ENCODE measurements at regions not wholly inside any gene's neighbourhood (a gene's known extent, or its start where the extent isn't known, plus 50 kb on each side); places are given as distances from the start of the nearest gene placed in this dataset.
"Not testable (repeated sequence)": the region's sequence is repeated elsewhere in the genome, so short reads cannot be mapped to it uniquely, and the experiment has no call there.

DNA sequence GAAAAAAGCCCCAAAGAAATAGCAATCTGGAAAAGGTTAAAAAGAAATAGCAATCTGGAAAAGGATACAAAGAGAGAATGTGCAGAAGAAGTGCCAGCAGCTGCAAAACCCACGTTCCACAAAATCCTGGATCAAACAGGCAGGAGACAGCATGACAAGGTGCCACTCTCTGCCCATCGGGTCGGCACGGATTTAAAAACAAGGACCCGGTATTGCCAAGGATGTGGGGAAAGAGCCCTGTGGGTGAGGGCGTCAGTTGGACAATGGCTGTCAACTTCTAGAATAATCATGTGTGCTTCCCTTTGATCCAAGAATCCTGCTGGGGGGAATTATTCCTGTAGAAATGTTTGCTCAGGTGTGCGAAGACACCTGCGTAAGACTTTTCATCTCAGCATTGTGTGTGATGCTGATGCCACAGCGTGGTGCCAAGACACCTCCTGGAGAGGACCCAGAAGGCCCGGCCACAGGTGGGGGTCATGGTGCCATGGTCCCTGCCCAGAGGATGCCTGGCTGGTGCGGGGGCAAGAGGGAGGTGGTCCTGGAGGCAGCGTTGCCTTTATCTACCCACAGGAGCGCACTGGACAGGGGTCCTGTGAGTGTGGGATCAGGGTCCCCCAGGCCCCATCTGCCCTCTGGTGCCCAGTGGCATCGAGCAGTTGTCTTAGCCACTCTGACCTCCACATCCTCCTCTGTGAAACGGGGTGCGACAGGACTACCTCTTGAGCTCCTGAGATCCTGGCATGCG is 100.3 kb downstream of the TNFRSF13B start:
- H3K4me3 ChIP-seq (ENCODE audit: low read length); DNase-seq (ENCODE audit: low read depth, low spot score): not testable (repeated sequence)

DNA sequence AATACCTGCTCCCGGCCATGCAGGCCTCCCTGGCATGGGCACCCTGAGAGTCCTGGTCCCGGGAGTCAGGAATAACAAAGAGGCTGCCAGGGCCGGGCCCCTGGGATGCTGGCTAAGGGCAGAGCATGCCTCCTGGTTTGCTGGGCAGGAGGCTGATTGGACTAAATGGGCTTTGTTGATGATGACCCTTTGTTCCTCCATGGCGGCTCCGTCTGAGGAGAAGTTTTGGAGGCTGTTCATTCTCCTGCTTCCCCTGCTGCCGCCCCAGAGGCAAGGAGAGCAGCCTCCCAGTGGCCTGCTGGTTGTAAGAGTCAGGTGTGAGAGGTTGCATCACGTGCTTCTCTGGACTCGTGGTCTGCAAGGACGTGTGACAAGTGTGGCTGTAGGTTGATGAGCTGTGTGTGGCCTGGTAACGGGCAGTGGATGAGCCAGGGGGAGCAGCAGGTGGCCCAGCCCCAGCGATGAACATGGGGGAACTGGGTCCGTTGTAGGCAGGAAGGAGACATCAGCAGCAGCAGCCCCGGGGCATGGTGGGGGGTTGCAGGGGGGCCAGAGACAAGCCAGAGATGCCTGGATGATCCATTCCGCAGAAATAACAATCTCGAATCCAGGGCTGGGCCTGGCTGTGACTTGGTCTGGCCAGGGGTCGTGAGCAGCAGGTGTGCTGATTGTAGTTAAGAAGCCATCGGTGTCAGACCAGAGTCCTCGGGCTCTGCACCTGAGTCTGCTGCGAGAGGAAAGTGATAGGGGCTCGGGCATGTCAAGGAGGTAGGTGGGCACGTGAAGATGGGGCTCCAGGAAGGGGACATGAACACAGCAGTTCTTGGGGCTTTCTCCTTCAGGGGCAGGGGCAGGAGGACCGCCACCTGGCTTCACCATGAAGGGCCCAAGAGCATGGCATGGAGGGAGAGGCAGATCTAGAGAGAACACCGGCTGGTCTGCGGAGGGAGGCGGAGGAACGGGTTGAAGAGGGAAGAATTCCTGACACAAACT is 101.4 kb downstream of the TNFRSF13B start:
- no peak for DNase-seq (ENCODE audit: low read depth, low spot score)
- no peak overlapping the region for H3K4me3 ChIP-seq (ENCODE audit: low read length)

DNA sequence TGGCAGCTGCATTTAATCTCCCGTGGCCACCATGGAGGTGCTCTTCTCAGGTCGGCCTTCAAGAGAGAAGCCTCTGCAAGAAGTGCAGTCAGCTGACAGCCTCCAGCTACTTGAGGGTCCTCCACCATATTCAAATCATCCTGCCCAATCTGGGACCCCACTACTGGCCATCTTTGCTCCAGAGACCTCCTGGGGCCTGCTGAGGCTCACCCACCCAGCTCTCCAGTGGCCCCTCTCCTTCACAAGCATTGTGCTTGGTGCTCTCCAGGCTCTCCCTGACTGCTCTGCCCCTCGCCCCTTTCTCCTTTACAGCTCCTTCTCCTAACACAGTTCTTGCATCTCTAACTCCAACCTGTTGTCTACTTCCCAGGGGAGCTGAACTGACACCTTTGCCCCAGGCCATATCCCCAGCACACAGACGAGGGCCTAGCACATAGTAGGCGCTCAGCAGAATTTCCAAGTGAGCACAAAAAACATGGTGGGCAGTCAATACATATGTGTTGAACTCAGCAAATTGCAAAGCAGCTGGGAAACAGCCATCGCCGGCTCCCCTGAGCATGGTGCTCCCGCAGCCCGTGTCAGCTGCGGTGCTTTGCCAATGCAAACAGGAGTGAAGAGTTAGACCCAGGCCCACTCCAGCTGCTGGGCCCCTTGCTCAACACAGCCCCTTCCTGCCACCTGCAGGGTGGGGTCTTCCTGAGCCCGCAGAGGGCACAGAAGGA is 102.2 kb downstream of the TNFRSF13B start:
- not testable (repeated sequence) for DNase-seq (ENCODE audit: low read depth, low spot score); H3K4me3 ChIP-seq (ENCODE audit: low read length)

DNA sequence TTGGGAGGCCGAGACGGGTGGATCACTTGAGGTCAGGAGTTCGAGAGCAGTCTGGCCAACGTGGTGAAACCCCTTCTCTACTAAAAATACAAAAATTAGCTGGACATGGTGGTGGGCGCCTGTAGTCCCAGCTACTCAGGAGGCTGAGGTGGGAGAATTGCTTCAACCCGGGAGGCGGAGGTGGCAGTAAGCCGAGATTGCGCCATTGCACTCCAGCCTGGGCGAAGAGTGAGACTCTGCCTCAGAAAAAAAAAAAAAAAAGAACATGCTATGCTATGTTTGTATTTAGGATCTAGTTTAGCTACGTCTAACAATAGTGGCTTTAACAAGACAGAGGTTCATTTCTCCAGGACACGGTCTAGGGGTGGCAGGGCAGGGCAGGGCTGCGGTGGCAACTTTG is 103.3 kb downstream of the TNFRSF13B start:
- not testable (repeated sequence) for H3K4me3 ChIP-seq (ENCODE audit: low read length); DNase-seq (ENCODE audit: low read depth, low spot score)

DNA sequence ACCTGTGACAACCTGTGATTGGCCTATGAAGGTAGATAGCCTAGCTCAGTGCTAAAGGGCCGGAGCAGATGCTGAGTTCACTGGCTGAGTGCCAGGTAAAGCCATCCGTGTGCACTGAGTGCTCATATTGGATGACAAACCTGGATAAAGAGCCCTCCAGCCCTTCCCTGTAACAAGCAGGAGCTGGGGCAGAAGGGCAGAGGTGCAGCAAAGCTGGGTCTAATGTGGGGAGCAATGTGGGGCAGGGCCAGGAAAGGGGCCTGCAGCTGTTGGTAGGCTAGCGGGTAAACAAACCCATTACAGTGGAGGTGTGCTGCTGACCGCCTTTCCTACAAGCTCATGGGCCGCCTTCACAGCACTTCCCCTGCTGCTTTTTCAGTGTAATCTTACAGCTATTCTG is 104.4 kb downstream of the TNFRSF13B start:
- H3K4me3 ChIP-seq (ENCODE audit: low read length); DNase-seq (ENCODE audit: low read depth, low spot score): not testable (repeated sequence)

DNA sequence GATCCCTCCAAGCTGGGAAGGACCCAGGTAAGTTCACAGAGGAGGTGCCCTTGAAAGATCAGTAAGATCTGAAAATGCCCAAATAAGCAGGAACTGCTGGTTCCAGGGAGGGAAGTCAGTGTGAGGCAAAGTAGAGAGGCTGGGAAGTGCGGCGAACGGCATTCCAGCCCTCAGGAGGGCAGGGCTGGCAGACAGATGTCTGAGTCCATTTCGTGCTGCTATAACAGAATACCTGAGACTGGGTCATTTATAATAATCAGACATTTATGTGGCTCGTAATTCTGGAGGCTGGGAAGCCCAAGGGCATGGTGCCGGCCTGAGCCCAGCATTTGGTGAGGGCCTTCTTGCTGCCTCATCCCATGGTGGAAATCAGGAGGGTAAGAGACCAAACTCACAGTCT is 105.1 kb downstream of the TNFRSF13B start:
- DNase-seq (ENCODE audit: low read depth, low spot score); H3K4me3 ChIP-seq (ENCODE audit: low read length): not testable (repeated sequence)

DNA sequence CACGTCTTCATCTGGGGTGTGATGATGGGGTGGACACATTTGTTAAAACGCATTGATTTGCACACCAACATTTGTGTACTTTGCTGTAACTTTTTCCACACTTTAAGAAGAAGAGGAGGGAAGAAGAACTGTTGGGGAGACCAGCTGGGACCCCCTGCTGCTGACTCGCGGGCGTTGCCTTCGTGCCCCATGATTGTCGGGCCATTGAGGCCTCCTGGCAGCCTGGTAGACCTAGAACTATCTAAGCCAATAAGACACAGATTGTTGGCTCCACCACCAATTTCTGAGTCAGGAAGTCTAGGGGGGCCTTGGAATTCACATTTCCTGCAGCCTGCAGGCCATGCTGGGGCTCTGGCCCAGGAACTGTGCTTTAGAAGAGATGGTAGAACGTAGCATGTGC is 105.5 kb downstream of the TNFRSF13B start:
- DNase-seq (ENCODE audit: low read depth, low spot score), result no peak
- no peak overlapping the region for H3K4me3 ChIP-seq (ENCODE audit: low read length)

DNA sequence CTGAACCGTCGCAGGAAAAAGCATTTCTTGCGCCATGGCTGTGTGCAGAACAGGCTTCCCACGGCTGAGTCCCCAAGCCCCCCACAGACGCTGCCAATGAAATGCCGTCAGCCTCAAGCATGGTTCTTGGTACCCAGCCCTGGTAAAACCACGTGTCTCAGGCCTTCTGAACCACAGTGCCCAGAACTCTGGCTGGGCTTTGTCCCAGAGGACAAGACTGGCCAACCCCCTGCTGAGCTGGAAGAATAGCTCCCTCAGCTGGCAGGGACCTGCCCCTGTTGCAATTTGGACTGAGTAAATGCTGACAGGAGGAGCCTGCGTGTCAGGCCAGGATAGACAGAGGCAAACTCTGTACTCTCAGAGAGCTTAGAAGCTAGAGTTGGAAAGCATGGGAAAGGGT is 106.2 kb downstream of the TNFRSF13B start:
- H3K4me3 ChIP-seq (ENCODE audit: low read length); DNase-seq (ENCODE audit: low read depth, low spot score): not testable (repeated sequence)

DNA sequence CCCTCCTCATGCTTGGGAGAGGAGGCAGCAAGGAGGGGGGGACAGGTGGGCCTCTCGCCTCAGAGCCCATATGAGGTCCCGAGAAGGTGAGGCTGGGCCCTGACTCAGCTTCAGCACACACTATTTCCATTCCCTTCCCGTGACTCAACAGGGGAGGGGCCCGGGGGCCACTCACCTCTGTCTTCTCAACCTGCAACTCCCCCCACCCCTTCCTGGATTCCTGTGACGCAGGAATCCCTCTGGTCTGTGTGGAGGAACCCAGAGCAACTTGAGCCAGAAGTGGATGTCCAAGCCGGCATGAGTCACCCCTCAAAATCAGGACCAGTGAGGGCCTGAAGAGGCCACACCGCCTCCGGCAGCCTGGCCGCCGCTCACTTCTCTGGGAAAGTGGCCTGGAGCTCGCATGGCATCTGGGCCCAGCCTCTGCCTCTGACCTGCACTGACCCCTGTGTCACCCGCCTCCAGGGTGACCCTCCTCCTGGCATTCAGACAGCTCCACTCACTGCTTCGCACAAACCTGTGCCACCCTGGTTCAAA is 106.8 kb downstream of the TNFRSF13B start:
- not testable (repeated sequence) for H3K4me3 ChIP-seq (ENCODE audit: low read length); DNase-seq (ENCODE audit: low read depth, low spot score)

DNA sequence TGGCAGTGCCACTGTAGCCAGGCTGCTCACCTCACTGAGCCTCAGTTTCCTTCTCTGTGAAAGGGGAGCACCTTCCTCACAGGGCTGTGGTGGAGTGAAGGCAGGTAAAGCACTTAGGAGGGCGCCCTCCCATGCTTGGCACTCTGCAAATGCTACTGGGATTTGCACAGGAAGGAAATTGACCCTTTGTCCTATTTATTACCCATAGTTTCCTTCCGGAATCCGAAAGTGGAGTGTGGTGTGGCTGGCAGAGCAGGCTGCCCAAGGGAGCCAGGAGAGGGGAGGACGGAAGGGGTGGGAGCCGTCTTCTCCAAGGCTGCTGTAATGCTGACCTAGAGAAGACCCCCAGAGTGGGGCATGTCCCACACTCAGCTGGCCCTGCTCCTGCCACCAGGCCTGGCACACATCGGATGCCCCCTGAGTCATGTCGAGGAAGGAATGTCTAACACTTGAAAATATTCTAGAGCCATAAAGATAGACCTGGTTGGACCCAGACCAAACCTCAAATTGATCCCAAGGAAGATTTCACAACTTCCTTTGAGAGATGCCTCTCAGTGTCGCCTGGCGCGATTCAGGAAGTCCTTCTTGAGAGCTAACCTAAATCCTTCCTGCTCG is 107.3 kb downstream of the TNFRSF13B start:
- not testable (repeated sequence) for H3K4me3 ChIP-seq (ENCODE audit: low read length); DNase-seq (ENCODE audit: low read depth, low spot score)

DNA sequence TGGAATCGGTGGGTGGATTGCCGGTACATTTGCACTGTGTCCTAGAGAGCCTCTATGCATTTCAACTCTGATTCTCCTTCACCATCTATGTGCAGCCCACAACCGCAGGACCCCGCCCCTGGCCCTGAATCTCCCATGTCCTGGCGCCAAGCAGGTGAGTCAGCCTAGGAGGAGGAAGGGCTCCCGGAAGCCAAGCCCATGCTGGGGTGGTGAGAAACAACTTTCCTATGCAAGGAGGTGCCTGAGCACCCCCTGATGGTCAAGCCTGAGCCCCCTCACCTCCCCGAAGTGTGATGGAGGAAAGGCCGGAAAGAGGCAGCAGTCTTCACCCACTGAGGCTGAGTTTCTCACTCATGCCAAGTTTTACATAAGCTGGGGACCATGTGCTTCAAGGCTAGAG is 110.8 kb downstream of the TNFRSF13B start:
- not testable (repeated sequence) for DNase-seq (ENCODE audit: low read depth, low spot score); H3K4me3 ChIP-seq (ENCODE audit: low read length)

DNA sequence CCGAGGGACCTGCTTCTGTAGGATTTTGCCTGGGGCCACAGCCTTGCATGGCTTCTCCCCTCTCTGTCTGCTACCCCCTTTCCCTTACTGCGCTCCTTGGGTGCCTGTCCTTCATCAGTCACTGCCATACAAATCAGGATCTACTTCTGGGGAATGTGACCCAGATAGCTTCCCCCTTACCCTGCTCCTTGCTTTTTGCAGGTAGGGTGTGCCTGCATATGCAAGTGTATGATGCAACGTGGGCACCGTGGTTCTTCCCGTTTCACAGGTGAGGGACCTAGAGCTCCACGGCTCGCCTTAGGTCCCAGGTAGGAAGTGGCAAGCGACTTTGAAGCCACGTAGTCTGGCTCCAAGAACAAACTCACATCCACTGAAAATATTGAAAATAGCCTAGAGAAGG is 111.5 kb downstream of the TNFRSF13B start:
- DNase-seq (ENCODE audit: low read depth, low spot score); H3K4me3 ChIP-seq (ENCODE audit: low read length): not testable (repeated sequence)

DNA sequence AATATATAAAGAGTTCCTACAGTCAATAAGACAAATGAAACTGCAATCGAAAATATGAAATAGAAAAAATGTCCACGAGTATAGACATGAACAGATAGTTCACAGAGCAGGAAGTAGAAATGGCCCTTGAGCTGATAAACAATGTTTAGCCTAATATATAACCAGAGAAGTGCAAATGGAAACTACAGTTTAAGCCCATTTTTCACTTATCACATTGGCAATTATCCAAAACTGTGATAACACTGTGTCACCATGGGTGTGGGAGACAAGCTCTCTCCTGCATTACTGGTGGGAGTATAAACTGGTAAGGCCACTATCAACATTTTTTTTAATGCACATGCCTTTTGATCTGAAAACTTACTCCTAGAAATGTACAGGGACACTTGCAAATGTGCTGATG is 112.4 kb downstream of the TNFRSF13B start:
- not testable (repeated sequence) for DNase-seq (ENCODE audit: low read depth, low spot score); H3K4me3 ChIP-seq (ENCODE audit: low read length)

DNA sequence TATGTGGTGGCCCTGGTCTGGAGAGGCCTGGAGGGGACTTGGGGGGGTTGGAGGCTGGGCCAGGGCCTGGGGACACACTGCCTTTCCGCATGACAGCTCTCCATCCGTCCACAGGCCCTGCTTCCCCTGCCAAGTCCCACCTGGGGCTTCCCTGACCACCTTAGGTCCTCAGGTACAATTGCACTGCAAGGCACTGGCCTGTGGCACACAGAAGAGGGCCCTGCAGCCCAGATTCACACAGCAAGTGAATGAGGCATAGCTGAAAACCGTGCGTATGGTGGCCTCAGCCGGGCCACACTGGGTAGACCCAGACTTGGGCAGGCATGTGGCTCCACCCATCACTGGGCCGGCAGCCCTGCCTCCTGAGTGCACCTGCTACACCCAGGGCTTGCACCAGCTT is 114.2 kb downstream of the TNFRSF13B start:
- not testable (repeated sequence) for DNase-seq (ENCODE audit: low read depth, low spot score); H3K4me3 ChIP-seq (ENCODE audit: low read length)

DNA sequence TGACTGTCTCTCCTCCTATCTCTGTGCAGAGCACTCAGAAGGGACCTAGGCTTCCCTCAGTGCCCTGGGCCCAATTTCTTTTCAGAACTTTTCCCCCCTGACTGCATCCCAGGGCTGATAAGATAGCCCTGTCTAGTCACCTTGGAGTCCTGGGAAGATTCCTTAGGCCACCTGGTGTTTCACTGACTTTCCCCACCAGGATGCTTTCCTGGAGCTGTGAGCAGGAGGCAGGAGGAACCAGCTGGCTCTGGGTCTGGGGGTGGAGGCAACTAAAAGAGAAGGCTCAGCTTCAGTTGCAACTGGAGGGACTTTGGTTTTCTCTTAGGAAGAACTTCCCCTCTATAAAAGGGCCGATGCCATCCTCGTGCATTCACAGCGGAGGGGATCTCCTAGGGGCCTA is 115.1 kb downstream of the TNFRSF13B start:
- H3K4me3 ChIP-seq (ENCODE audit: low read length); DNase-seq (ENCODE audit: low read depth, low spot score): not testable (repeated sequence)

DNA sequence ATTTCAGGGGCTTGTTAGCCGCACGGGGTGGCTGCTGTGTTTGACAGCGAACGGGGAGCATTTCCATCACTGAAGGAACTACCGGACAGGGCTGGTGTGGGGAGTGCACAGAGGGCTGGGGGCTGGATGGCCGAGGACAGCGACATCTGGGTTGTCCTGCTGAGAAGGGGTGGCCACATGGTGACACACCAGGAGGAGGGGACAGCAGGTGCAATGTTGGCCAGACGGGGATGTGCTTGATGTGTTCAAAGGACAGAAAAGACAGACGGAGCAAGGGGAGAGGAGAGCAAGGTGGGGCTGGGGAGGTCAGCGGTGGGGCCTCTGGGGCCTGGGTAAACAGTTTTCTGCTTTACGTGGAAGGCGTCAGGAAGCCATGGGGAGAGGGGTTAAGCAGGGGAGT is 115.7 kb downstream of the TNFRSF13B start:
- H3K4me3 ChIP-seq (ENCODE audit: low read length); DNase-seq (ENCODE audit: low read depth, low spot score): not testable (repeated sequence)

DNA sequence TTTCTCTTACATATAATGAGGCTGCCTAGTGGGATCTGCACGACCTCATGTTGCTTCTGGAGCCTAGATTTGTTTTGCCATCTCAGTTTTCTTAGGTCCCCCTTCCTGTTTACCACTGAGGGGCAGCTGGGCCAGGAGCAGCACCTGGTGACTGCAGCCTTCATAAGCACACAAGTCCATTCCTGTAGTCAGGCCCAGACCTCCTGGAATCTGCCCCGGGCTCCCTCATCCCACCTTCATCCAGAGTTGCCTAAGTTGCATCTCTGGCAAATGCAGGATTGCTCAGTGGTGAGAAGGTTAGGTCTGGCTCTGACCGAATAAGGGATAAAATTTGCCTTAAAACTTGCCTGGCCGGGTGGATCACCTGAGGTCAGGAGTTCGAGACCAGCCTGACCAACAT is 117.3 kb downstream of the TNFRSF13B start:
- not testable (repeated sequence) for H3K4me3 ChIP-seq (ENCODE audit: low read length)

DNA sequence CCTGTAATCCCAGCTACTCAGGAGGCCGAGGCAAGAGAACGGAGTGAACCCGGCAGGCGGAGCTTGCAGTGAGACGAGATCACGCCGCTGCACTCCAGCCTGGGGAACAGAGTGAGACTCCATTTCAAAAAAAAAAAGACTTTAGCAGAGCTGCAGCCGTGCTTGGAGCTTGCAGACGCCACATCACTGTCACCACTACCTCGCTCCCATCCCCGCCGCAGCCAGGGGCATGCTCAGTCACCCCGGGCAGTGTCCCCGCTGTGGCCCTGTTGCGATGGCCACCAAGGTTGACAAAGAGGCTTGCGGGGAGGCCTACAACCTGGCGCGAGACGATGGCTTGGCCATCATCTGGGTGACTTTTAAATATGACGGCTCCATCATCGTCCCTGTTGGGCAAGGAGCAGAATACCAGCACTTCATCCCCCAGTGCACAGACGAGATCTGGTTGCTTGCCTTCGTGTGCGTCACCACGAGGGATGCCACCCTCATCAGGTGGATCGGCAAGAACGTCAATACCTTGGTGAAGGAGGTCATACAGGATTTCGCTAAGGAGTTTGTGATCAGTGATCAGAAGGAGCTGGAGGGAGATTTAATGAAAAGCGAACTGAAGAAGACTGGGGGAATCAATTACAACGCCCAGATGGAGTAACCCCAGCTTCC is 118.1 kb downstream of the TNFRSF13B start:
- DNase-seq (ENCODE audit: low read depth, low spot score), result no peak
- H3K4me3 ChIP-seq (ENCODE audit: low read length), result no peak overlapping the region

More for the DNA sequence above, 117.3 kb downstream of the TNFRSF13B start:
- DNase-seq (ENCODE audit: low read depth, low spot score), result not testable (repeated sequence)

All from Jurkat, Clone E6-1 (cell line).